Epithelial cell of esophagus (primary cell): ENCODE measurements at regions not wholly inside any gene's neighbourhood (a gene's known extent, or its start where the extent isn't known, plus 50 kb on each side); places are given as distances from the start of the nearest gene placed in this dataset.
"Not testable (repeated sequence)": the region's sequence is repeated elsewhere in the genome, so short reads cannot be mapped to it uniquely, and the experiment has no call there.

Source experiments
- DNase-seq: peaks from one replicate; pipeline ENCODE4 v3.0.0; 2010; ENCODE audit warnings: low read depth
- H3K4me3 ChIP-seq: 2 replicates; pipeline ENCODE4 v1.5.1; 2011; ENCODE audit warnings: mild to moderate bottlenecking, low read length, control low read depth
- CTCF ChIP-seq: IDR thresholded peaks from 2 replicates; pipeline ENCODE4 v1.5.1; 2011; ENCODE audit warnings: low read depth, mild to moderate bottlenecking, low read length, control low read depth, inconsistent platforms; ENCODE audit not compliant: insufficient read depth; ENCODE audit errors: missing control alignments

GRCh38 chr4:9608300-9608699 lies 164.1 kb downstream of the DEFB131A start:
- no peak for DNase-seq
- no peak for TF ChIP-seq CTCF
- H3K4me3 ChIP-seq: no peak overlapping the region

- not testable (repeated sequence) for H3K4me3 ChIP-seq, DNase-seq
Observed at GRCh38 chr4:9610321-9610720, 166.1 kb downstream of the DEFB131A start.

DNA sequence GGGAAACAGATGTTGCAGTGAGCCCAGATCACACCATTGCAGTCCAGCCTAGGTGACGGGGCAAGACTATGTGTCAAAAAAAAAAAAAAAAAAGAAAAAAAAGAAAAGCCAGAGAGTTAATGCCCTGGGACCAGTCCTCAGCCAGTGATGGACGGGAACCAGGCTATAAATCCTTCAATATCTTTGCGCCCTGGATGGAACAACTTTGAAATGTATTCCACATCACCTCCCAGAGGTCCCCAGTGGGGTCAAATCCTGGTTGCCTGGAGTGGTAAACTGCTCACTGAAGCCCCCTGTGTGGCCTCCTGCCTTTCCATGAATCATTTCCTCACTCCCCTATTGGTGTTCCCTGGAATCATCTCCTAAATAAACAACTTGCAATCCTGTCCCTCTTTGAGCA lies 166.9 kb downstream of the DEFB131A start:
- DNase-seq: no peak
- TF ChIP-seq CTCF: no peak
- H3K4me3 ChIP-seq: no peak overlapping the region

GRCh38 chr4:9636411-9636810 lies 145.0 kb upstream of the DRD5 start:
- not testable (repeated sequence) for DNase-seq, H3K4me3 ChIP-seq

- DNase-seq: peak; percentile 1
- TF ChIP-seq CTCF: peak; percentile 49
- H3K4me3 ChIP-seq: not testable (repeated sequence)
Observed at GRCh38 chr4:9659678-9660077, 121.8 kb upstream of the DRD5 start.

DNA sequence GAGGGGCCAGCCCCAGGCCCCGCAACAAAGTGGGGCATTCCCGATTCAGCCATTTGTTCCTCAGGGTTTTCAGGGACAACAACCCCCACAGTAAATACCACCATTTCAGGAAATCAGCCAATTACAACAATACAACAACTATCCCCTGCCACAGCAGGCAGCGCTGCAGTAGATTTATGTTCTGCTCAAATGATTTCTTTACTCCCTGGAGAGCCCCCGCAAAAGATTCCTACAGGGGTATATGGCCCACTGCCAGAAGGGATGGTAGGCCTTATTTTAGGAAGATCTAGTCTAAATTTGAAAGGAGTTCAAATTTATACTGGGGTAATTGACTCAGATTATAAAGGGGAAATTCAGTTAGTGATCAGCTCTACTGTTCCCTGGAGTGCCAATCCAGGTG lies 120.5 kb upstream of the DRD5 start:
- not testable (repeated sequence) for DNase-seq, H3K4me3 ChIP-seq

GRCh38 chr4:9670725-9671124 lies 110.7 kb upstream of the DRD5 start:
- peak; percentile 12 for DNase-seq
- H3K4me3 ChIP-seq: not testable (repeated sequence)

GRCh38 chr4:9677357-9677756 lies 104.1 kb upstream of the DRD5 start:
- not testable (repeated sequence) for H3K4me3 ChIP-seq, DNase-seq

DNA sequence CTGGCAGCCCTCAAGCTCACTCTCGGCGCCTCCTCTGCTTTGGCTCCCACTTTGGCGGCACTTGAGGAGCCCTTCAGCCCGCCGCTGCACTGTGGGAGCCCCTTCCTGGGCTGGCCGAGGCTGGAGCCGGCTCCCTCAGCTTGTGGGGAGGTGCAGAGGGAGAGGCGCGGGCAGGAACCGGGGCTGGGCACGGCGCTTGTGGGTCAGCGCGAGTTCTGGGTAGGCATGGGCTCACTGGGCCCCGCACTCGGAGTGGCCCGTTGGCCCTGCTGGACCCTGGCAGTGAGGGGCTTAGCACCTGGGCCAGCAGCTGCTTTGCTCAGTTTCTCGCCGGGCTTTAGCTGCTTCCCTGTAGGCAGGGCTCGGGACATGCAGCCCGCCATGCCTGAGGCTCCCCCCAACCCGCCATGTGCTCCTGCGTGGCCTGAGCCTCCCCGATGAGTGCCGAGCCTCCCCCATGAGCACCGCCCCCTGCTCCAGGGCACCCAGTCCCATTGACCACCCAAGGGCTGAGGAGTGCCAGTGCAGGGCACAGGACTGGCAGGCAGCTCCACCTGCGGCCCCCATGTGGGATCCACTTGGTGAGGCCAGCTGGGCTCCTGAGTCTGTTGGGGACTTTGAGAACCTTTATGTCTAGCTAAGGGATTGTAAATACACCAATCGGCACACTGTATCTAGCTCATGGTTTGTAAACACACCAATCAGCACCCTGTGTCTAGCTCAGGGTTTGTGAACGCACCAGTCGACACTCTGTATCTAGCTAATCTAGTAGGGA lies 101.5 kb upstream of the DRD5 start:
- no peak for DNase-seq
- no peak for TF ChIP-seq CTCF
- H3K4me3 ChIP-seq: no peak overlapping the region

DNA sequence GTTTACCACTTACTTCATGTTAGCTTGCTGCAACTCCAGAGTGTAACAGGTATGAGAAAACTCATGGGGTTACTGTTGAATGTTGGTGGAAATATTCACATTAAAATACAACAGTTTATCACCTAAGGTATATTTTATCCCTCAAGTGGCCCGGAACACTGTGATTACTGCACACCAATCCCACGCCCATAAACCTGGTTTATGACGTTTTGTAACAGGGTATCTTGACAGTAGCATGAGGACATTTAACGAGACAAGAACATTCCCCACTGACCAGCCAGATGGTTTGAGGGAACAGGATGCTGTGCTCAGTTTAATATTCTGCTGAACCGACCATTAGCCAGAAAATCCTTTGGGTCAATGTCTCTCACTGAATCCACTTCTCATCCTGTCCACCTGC lies 98.3 kb upstream of the DRD5 start:
- H3K4me3 ChIP-seq, DNase-seq: not testable (repeated sequence)

DNA sequence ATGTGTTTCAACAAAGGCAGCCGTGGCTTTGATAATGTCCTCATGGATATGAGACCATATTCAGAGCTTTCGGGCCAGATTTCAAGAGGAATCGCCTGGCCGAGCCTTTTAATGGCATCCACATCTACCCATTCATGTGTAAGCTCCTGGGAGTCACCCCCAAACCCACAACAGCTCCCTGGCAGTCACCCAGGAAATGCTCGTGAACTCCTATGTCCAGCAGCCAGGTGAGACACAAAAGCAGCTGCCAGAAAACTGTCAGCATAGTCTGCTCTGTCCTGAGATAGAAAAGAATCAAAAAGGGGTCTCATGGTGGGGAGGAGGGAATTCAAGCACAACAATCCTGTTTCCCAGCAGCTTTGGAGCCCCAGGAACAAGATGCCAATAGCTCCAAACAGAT lies 96.4 kb upstream of the DRD5 start:
- DNase-seq, H3K4me3 ChIP-seq: not testable (repeated sequence)
